OCI-LY1 (cell line): ENCODE measurements at regions not wholly inside any gene's neighbourhood (a gene's known extent, or its start where the extent isn't known, plus 50 kb on each side); places are given as distances from the start of the nearest gene placed in this dataset.

Source experiments
- H2AFZ ChIP-seq: fragments of 200-600 bp; sonication (generic), shearing (Covaris generic); 2 replicates; pipeline ENCODE4 v1.6.0; 2014; ENCODE audit warnings: antibody characterized with exemption, mild to moderate bottlenecking, low read length
- H3F3A ChIP-seq: fragments of 200-600 bp; sonication (generic), shearing (Covaris generic); 2 replicates; pipeline ENCODE4 v1.6.0; 2014; ENCODE audit warnings: mild to moderate bottlenecking, antibody characterized with exemption, low read length, moderate library complexity; ENCODE audit not compliant: insufficient read depth
- H3K27ac ChIP-seq: fragments of 200-600 bp; sonication (generic); 2 replicates; pipeline ENCODE4 v1.5.1; 2014; ENCODE audit warnings: low read length, mixed run types, mild to moderate bottlenecking, low read depth; ENCODE audit not compliant: poor library complexity, severe bottlenecking
- H3K27me3 ChIP-seq: fragments of 200-600 bp; sonication (generic); 2 replicates; pipeline ENCODE4 v1.6.0; 2014; ENCODE audit warnings: antibody characterized with exemption, mild to moderate bottlenecking, low read length, moderate library complexity; ENCODE audit not compliant: insufficient read depth
- H3K36me3 ChIP-seq: fragments of 200-600 bp; sonication (generic); 2 replicates; pipeline ENCODE4 v1.6.1; 2014; ENCODE audit warnings: mild to moderate bottlenecking, antibody characterized with exemption, low read length, moderate library complexity, mixed read lengths; ENCODE audit not compliant: insufficient read depth
- H3K4me1 ChIP-seq: fragments of 200-600 bp; sonication (generic); 2 replicates; pipeline ENCODE4 v1.5.1; 2014; ENCODE audit warnings: mild to moderate bottlenecking, low read length, moderate library complexity; ENCODE audit not compliant: insufficient read depth, severe bottlenecking
- H3K4me2 ChIP-seq: fragments of 200-600 bp; sonication (generic), shearing (Covaris generic); 2 replicates; pipeline ENCODE4 v1.6.1; 2014; ENCODE audit warnings: low read length
- H3K4me3 ChIP-seq: fragments of 200-600 bp; sonication (generic); 2 replicates; pipeline ENCODE4 v1.5.1; 2014; ENCODE audit warnings: low read length, low read depth, mild to moderate bottlenecking, mixed read lengths; ENCODE audit not compliant: poor library complexity, severe bottlenecking
- H3K79me2 ChIP-seq: fragments of 200-600 bp; shearing (Covaris generic); 2 replicates; pipeline ENCODE4 v1.6.1; 2016; ENCODE audit warnings: mixed run types, low read length, mixed read lengths; ENCODE audit not compliant: insufficient read depth
- H3K9ac ChIP-seq: fragments of 200-600 bp; sonication (generic), shearing (Covaris generic); 2 replicates; pipeline ENCODE4 v1.6.1; 2014; ENCODE audit warnings: mild to moderate bottlenecking, low read length, mixed read lengths
- H3K9me2 ChIP-seq: fragments of 200-600 bp; sonication (generic), shearing (Covaris generic); 2 replicates; pipeline ENCODE4 v1.6.1; 2014; ENCODE audit warnings: low read depth, mild to moderate bottlenecking, low read length, mixed read lengths
- H3K9me3 ChIP-seq: fragments of 200-600 bp; shearing (Covaris generic); 2 replicates; pipeline ENCODE4 v1.6.1; 2014; ENCODE audit warnings: low read length, mixed read lengths
- H4K20me1 ChIP-seq: fragments of 200-600 bp; sonication (generic), shearing (Covaris generic); 2 replicates; pipeline ENCODE4 v1.6.0; 2016; ENCODE audit warnings: mild to moderate bottlenecking, low read length; ENCODE audit not compliant: insufficient read depth
- CTCF ChIP-seq: fragments of 200-600 bp; sonication (generic), shearing (Covaris generic); IDR thresholded peaks from 2 replicates; pipeline ENCODE4 v1.5.1; 2017; ENCODE audit warnings: mild to moderate bottlenecking, antibody characterized with exemption, low read length, moderate library complexity, mixed read lengths
- EZH2 ChIP-seq: fragments of 200-600 bp; sonication (generic), shearing (Covaris generic); IDR thresholded peaks from 2 replicates; pipeline ENCODE4 v1.8.0; 2017; ENCODE audit warnings: borderline replicate concordance, mixed run types, mild to moderate bottlenecking, antibody characterized with exemption, low read length, moderate library complexity, mixed read lengths

DNA sequence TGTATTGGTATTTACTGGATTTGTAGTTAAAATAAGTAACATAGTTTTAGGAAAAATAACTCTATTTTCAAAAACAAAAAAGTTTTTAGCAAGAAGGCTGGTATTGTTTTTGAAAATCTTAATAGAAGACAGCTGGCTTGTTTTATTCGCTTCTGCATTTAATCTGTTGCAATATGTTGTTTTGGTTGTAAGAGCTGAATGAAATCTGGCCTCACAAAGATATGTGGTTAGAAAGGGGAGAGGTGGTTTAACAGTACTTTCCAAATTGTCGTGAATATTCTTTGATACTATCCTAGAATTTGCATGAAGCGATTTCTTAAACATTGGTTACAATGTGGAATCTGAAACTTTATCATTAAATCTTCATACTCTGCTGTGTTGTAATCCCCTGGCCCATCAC is 355.9 kb upstream of the FZD8 start:
- Histone ChIP-seq H3K4me3 (no peak overlapping the region), H3K9me2 (no peaks in the 10 kb centered on the region), H3K27ac (no peak overlapping the region), H3K4me2 (no peak overlapping the region), H3K36me3 (no peaks in the 10 kb centered on the region), H3K9ac (no peak overlapping the region), H2AFZ (no peak overlapping the region), H3F3A (no peaks in the 10 kb centered on the region), H4K20me1 (no peaks in the 10 kb centered on the region), H3K27me3 (no peaks in the 10 kb centered on the region), H3K9me3 (no peaks in the 10 kb centered on the region), H3K4me1 (no peaks in the 10 kb centered on the region), H3K79me2 (no peaks in the 10 kb centered on the region)
- no peak for TF ChIP-seq EZH2
- no peak for TF ChIP-seq CTCF

DNA sequence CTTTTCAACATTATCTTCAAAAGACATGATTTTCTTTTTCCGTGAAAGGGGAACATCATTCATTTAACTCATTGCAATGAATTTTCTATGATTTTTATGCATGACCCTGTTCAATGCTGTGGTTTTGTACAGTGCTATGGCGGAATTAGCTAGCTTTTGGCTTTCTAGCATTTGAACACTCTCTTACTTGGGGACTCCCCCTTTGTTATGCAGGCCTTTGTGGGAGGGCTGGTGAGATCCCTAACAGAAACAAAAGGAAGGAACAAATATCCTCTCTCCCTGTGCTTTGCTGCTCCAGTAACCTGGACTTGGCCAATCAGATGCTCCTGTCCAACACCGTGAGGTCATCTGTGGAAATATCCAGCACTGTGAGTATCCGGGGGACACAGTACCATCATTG is 353.4 kb upstream of the FZD8 start:
- H3F3A ChIP-seq, result no peaks in the 10 kb centered on the region
- H3K27me3 ChIP-seq, result no peaks in the 10 kb centered on the region
- TF ChIP-seq CTCF (no peak), EZH2 (no peak)
- no peaks in the 10 kb centered on the region for H3K36me3 ChIP-seq
- H3K27ac ChIP-seq, result no peak overlapping the region
- no peaks in the 10 kb centered on the region for H4K20me1 ChIP-seq
- H3K9me2 ChIP-seq, result no peaks in the 10 kb centered on the region
- H3K4me2 ChIP-seq, result no peak overlapping the region
- H3K4me3 ChIP-seq, result no peak overlapping the region
- H2AFZ ChIP-seq, result no peak overlapping the region
- H3K4me1 ChIP-seq, result no peaks in the 10 kb centered on the region
- no peaks in the 10 kb centered on the region for H3K79me2 ChIP-seq
- no peaks in the 10 kb centered on the region for H3K9me3 ChIP-seq
- H3K9ac ChIP-seq, result no peak overlapping the region

GRCh38 chr10:35993591-35994515 is 351.8 kb upstream of the FZD8 start:
- TF ChIP-seq EZH2 (no peak), CTCF (no peak)
- Histone ChIP-seq H3K9me2 (no peaks in the 10 kb centered on the region), H3K9me3 (no peaks in the 10 kb centered on the region), H3K27me3 (no peaks in the 10 kb centered on the region), H3K4me3 (no peak overlapping the region), H3K79me2 (no peaks in the 10 kb centered on the region), H4K20me1 (no peaks in the 10 kb centered on the region), H3K36me3 (no peaks in the 10 kb centered on the region), H3K27ac (no peak overlapping the region), H3K4me1 (no peaks in the 10 kb centered on the region), H3K9ac (no peak overlapping the region), H2AFZ (no peak overlapping the region), H3F3A (no peaks in the 10 kb centered on the region), H3K4me2 (no peak overlapping the region)
